Endothelial cell of umbilical vein (primary cell): ENCODE measurements at regions not wholly inside any gene's neighbourhood (a gene's known extent, or its start where the extent isn't known, plus 50 kb on each side); places are given as distances from the start of the nearest gene placed in this dataset.

Experiments
- POLR2A ChIP-seq: IDR thresholded peaks from 2 replicates; pipeline ENCODE4 v1.6.1; 2012; ENCODE audit warnings: low read depth, mild to moderate bottlenecking, control low read depth, low read length
- TF ChIP-seq, protein P1 (sequence below), 2 donors: IDR thresholded peaks; 1 replicate in 1 of 2; 2 replicates in 1 of 2; pipeline ENCODE4 v1.5.1; 2011; ENCODE audit warnings: low read length in 2 of 2, mild to moderate bottlenecking in 2 of 2, moderate library complexity in 2 of 2, control low read depth in 1 of 2, inconsistent platforms in 1 of 2, low read depth in 1 of 2; ENCODE audit not compliant: insufficient read depth in 1 of 2; ENCODE audit errors: extremely low read depth in 1 of 2

DNA sequence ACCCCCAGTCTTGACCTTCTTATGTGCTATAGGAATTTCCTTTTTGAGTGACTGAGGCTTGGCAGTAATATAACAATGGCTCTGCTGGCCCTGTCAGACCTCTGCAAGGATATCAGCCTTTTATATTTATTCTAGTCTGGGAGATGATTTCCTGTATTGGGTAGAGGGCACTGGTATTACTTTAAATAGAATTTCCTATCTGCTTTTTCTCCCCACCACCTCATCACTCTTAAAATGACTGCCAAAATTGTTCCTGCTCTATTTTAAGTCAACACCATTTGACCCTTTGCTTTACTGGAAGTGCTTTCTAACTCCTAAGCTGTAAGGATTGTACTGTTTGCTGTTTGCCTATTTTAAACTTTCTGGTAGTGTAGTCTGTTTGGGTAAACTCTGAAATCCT, 658.4 kb upstream of the FSHR start:
- TF ChIP-seq, protein P1, sequence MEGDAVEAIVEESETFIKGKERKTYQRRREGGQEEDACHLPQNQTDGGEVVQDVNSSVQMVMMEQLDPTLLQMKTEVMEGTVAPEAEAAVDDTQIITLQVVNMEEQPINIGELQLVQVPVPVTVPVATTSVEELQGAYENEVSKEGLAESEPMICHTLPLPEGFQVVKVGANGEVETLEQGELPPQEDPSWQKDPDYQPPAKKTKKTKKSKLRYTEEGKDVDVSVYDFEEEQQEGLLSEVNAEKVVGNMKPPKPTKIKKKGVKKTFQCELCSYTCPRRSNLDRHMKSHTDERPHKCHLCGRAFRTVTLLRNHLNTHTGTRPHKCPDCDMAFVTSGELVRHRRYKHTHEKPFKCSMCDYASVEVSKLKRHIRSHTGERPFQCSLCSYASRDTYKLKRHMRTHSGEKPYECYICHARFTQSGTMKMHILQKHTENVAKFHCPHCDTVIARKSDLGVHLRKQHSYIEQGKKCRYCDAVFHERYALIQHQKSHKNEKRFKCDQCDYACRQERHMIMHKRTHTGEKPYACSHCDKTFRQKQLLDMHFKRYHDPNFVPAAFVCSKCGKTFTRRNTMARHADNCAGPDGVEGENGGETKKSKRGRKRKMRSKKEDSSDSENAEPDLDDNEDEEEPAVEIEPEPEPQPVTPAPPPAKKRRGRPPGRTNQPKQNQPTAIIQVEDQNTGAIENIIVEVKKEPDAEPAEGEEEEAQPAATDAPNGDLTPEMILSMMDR (IDR thresholded peaks at IDR 0.05; ENCODE audit: extremely low read depth in 1 of 2, insufficient read depth in 1 of 2, low read depth in 1 of 2, low read length in 2 of 2), result no peak
- TF ChIP-seq POLR2A, result no peak
